H9 (cell line): ENCODE measurements at regions not wholly inside any gene's neighbourhood (a gene's known extent, or its start where the extent isn't known, plus 50 kb on each side); places are given as distances from the start of the nearest gene placed in this dataset.

Experiments used
- DNase-seq: peaks from one replicate; pipeline ENCODE4 v3.0.0-alpha.2; 2017
- H2AFZ ChIP-seq: one replicate; pipeline ENCODE4 v1.6.1; 2013; ENCODE audit warnings: mild to moderate bottlenecking, low read length, control low read depth, moderate library complexity
- H2AK5ac ChIP-seq: 2 replicates; pipeline ENCODE4 v1.6.1; 2013; ENCODE audit warnings: low read length, control low read depth, mixed read lengths; ENCODE audit not compliant: insufficient read length
- H2BK120ac ChIP-seq: one replicate; pipeline ENCODE4 v1.6.1; 2013; ENCODE audit warnings: low read depth, mild to moderate bottlenecking, low read length, control low read depth, inconsistent platforms; ENCODE audit not compliant: poor library complexity, severe bottlenecking
- H2BK12ac ChIP-seq: 2 replicates; pipeline ENCODE4 v1.6.1; 2013; ENCODE audit warnings: low read length, control low read depth, mixed read lengths, low read depth; ENCODE audit not compliant: insufficient read length
- H2BK15ac ChIP-seq: 2 replicates; pipeline ENCODE4 v1.6.1; 2013; ENCODE audit warnings: low read depth, low read length, control low read depth
- H2BK20ac ChIP-seq: one replicate; pipeline ENCODE4 v1.6.1; 2013; ENCODE audit warnings: low read depth, mild to moderate bottlenecking, low read length, control low read depth, inconsistent platforms; ENCODE audit not compliant: poor library complexity, severe bottlenecking
- H2BK5ac ChIP-seq: 2 replicates; pipeline ENCODE4 v1.6.1; 2013; ENCODE audit warnings: low read length, control low read depth, mixed read lengths; ENCODE audit not compliant: insufficient read length
- H3K14ac ChIP-seq: 2 replicates; pipeline ENCODE4 v1.6.1; 2013; ENCODE audit warnings: low read length, control low read depth; ENCODE audit not compliant: insufficient read depth
- H3K18ac ChIP-seq: 2 replicates; pipeline ENCODE4 v1.6.1; 2013; ENCODE audit warnings: low read depth, mild to moderate bottlenecking, mixed read lengths, low read length, control low read depth; ENCODE audit not compliant: insufficient read length
- H3K23ac ChIP-seq: 2 replicates; pipeline ENCODE4 v1.6.1; 2013; ENCODE audit warnings: low read length, control low read depth, mixed read lengths, low read depth; ENCODE audit not compliant: insufficient read length
- H3K23me2 ChIP-seq: 2 replicates; pipeline ENCODE4 v1.6.1; 2013; ENCODE audit warnings: low read depth, mild to moderate bottlenecking, mixed read lengths, low read length, control low read depth; ENCODE audit not compliant: insufficient read length, poor library complexity, severe bottlenecking
- H3K27ac ChIP-seq: 2 replicates; pipeline ENCODE4 v1.5.1; 2013; ENCODE audit warnings: low read length, control low read depth, mixed read lengths, low read depth; ENCODE audit not compliant: insufficient read length
- H3K27me3 ChIP-seq: 2 replicates; pipeline ENCODE4 v1.6.1; 2013; ENCODE audit warnings: low read length, control low read depth, inconsistent platforms; ENCODE audit not compliant: insufficient read depth
- H3K4ac ChIP-seq: 2 replicates; pipeline ENCODE4 v1.6.1; 2013; ENCODE audit warnings: low read depth, mild to moderate bottlenecking, control low read depth, inconsistent platforms, low read length, moderate library complexity
- H3K4me1 ChIP-seq: 2 replicates; pipeline ENCODE4 v1.6.1; 2013; ENCODE audit warnings: low read length, control low read depth, inconsistent platforms; ENCODE audit not compliant: insufficient read depth
- H3K4me2 ChIP-seq: 2 replicates; pipeline ENCODE4 v1.6.1; 2013; ENCODE audit warnings: low read length, control low read depth, mixed read lengths; ENCODE audit not compliant: insufficient read length, insufficient read depth
- H3K56ac ChIP-seq: 2 replicates; pipeline ENCODE4 v1.6.1; 2013; ENCODE audit warnings: low read depth, mild to moderate bottlenecking, mixed read lengths, low read length, control low read depth; ENCODE audit not compliant: insufficient read length
- H3K79me1 ChIP-seq: 2 replicates; pipeline ENCODE4 v1.6.1; 2013; ENCODE audit warnings: low read depth, mild to moderate bottlenecking, moderate library complexity, low read length, control low read depth, inconsistent platforms; ENCODE audit not compliant: insufficient read depth, poor library complexity, severe bottlenecking
- H3K79me2 ChIP-seq: 2 replicates; pipeline ENCODE4 v1.6.1; 2013; ENCODE audit warnings: low read length, control low read depth, inconsistent platforms; ENCODE audit not compliant: insufficient read depth
- H3K9ac ChIP-seq: 2 replicates; pipeline ENCODE4 v1.6.1; 2013; ENCODE audit warnings: low read length, control low read depth, mixed read lengths; ENCODE audit not compliant: insufficient read length; ENCODE audit errors: extremely low read depth
- H3K9me3 ChIP-seq: one replicate; pipeline ENCODE4 v1.6.1; 2013; ENCODE audit warnings: low read depth, low read length, inconsistent platforms; ENCODE audit not compliant: control insufficient read depth
- H3T11ph ChIP-seq: one replicate; pipeline ENCODE4 v1.6.1; 2013; ENCODE audit warnings: mild to moderate bottlenecking, low read length, control low read depth, inconsistent platforms
- H4K20me1 ChIP-seq: one replicate; pipeline ENCODE4 v1.6.1; 2013; ENCODE audit not compliant: control insufficient read depth, insufficient read length, insufficient read depth
- H4K5ac ChIP-seq: 2 replicates; pipeline ENCODE4 v1.6.1; 2013; ENCODE audit warnings: low read depth, mild to moderate bottlenecking, mixed read lengths, low read length, control low read depth; ENCODE audit not compliant: insufficient read length
- H4K8ac ChIP-seq: replicated peaks from 2 replicates; pipeline ENCODE4 v1.6.1; 2013; ENCODE audit warnings: low read length, control low read depth, mixed read lengths, low read depth; ENCODE audit not compliant: insufficient read length
- H4K91ac ChIP-seq: 2 replicates; pipeline ENCODE4 v1.6.1; 2013; ENCODE audit warnings: low read depth, mild to moderate bottlenecking, moderate library complexity, mixed read lengths, low read length, control low read depth; ENCODE audit not compliant: insufficient read length
- H3K27ac Mint-ChIP-seq, 3 experiments: 2 replicates in 2 of 3; 3 replicates in 1 of 3; pipeline ENCODE4 v1.8.0; 2020 to 2021; ENCODE audit warnings: mixed read lengths in 3 of 3, mild to moderate bottlenecking in 1 of 3, moderate library complexity in 1 of 3
- H3K27me3 Mint-ChIP-seq: 2 replicates; pipeline ENCODE4 v1.8.0; 2021; ENCODE audit warnings: low read depth, mild to moderate bottlenecking, moderate library complexity, mixed read lengths
- H3K36me3 Mint-ChIP-seq, 3 experiments: 2 replicates in 2 of 3; 3 replicates in 1 of 3; pipeline ENCODE4 v1.8.0; 2020 to 2021; ENCODE audit warnings: low read depth in 3 of 3, mixed read lengths in 3 of 3; ENCODE audit not compliant: insufficient read depth in 1 of 3
- H3K4me1 Mint-ChIP-seq, 2 experiments: 2 replicates each; pipeline ENCODE4 v1.8.0; 2020; ENCODE audit warnings: mixed read lengths in 2 of 2
- H3K4me3 Mint-ChIP-seq, 2 experiments: 2 replicates in 1 of 2; 3 replicates in 1 of 2; pipeline ENCODE4 v1.8.0; 2020 to 2021; ENCODE audit warnings: mild to moderate bottlenecking in 2 of 2, mixed read lengths in 2 of 2, moderate library complexity in 1 of 2
- H3K9me3 Mint-ChIP-seq, 2 experiments: 2 replicates in 1 of 2; 3 replicates in 1 of 2; pipeline ENCODE4 v1.8.0; 2020; ENCODE audit warnings: mild to moderate bottlenecking in 2 of 2, mixed read lengths in 2 of 2, moderate library complexity in 1 of 2
- WGBS: extraction: QIAGEN DNeasy Blood & Tissue Kit; methylation state at CpG from one replicate; pipeline ENCODE4 v1.1.7; 2013; ENCODE audit warnings: missing lambda C conversion rate, low lambda C conversion rate, mixed read lengths; ENCODE audit not compliant: insufficient read length; ENCODE audit errors: extremely low coverage; 5-methylcytosine and 5-hydroxymethylcytosine counted together
- TF ChIP-seq, protein P1 (sequence below): fragments of 200-600 bp; sonication (generic); conservative IDR thresholded peaks from 3 replicates; pipeline ENCODE4 v1.8.0; 2021; ENCODE audit warnings: antibody characterized with exemption, mild to moderate bottlenecking

DNA sequence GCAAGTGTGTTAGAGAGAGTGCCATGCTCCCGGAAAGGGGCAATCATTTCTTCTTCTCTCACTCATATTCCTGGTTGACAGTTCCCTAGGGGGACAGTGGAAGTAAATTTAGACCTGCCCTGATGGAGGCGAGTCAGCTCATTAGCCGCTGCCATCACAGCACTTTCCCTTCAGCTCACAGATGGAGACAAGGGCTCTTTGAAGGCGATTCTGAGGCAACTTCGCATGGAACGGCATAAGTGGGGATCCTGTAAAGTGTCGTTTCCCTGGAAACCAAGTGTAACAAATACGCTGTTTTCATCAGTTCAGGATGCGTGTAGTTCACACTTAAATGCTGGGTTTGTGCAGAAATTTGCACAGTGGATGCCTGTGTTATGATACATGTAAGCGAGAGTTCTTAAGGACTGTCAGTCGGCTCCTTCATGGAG, 114.5 kb upstream of the TMPRSS15 start:
- Histone ChIP-seq H2BK15ac (no peak overlapping the region), H3K27me3 (no peaks in the 10 kb centered on the region), H4K20me1 (no peaks in the 10 kb centered on the region), H3K4me1 (no peaks in the 10 kb centered on the region), H3K79me1 (no peaks in the 10 kb centered on the region), H3K23me2 (no peaks in the 10 kb centered on the region), H3K14ac (no peak overlapping the region), H3K27ac (no peak overlapping the region), H3K9ac (no peak overlapping the region), H2BK12ac (no peak overlapping the region), H2BK120ac (no peak overlapping the region), H2AK5ac (no peak overlapping the region), H3K56ac (no peak overlapping the region), H3K4me2 (no peak overlapping the region), H2BK20ac (no peak overlapping the region), H3T11ph (no peak overlapping the region), H4K5ac (no peak overlapping the region), H2AFZ (no peak overlapping the region), H4K91ac (no peak overlapping the region), H3K23ac (no peak overlapping the region), H3K4ac (no peak overlapping the region), H3K9me3 (no peaks in the 10 kb centered on the region), H4K8ac (no peak overlapping the region), H3K18ac (no peak overlapping the region), H3K79me2 (no peaks in the 10 kb centered on the region), H2BK5ac (no peak overlapping the region)
- DNase-seq: no peak
- no peaks in the 10 kb centered on the region; a peak in 1 of 5 replicates for H3K9me3 Mint-ChIP-seq
- H3K27ac Mint-ChIP-seq: no peak overlapping the region
- WGBS: no CpG with 5 or more reads among the region's 11 CpGs
- no peaks in the 10 kb centered on the region for H3K4me1 Mint-ChIP-seq
- H3K36me3 Mint-ChIP-seq: no peaks in the 10 kb centered on the region
- TF ChIP-seq, protein P1, sequence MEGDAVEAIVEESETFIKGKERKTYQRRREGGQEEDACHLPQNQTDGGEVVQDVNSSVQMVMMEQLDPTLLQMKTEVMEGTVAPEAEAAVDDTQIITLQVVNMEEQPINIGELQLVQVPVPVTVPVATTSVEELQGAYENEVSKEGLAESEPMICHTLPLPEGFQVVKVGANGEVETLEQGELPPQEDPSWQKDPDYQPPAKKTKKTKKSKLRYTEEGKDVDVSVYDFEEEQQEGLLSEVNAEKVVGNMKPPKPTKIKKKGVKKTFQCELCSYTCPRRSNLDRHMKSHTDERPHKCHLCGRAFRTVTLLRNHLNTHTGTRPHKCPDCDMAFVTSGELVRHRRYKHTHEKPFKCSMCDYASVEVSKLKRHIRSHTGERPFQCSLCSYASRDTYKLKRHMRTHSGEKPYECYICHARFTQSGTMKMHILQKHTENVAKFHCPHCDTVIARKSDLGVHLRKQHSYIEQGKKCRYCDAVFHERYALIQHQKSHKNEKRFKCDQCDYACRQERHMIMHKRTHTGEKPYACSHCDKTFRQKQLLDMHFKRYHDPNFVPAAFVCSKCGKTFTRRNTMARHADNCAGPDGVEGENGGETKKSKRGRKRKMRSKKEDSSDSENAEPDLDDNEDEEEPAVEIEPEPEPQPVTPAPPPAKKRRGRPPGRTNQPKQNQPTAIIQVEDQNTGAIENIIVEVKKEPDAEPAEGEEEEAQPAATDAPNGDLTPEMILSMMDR: no peak
- no peak overlapping the region for H3K4me3 Mint-ChIP-seq
- H3K27me3 Mint-ChIP-seq: no peaks in the 10 kb centered on the region
